ENCODE measurements at regions not wholly inside any gene's neighbourhood (a gene's known extent, or its start where the extent isn't known, plus 50 kb on each side); places are given as distances from the start of the nearest gene placed in this dataset.

DNA sequence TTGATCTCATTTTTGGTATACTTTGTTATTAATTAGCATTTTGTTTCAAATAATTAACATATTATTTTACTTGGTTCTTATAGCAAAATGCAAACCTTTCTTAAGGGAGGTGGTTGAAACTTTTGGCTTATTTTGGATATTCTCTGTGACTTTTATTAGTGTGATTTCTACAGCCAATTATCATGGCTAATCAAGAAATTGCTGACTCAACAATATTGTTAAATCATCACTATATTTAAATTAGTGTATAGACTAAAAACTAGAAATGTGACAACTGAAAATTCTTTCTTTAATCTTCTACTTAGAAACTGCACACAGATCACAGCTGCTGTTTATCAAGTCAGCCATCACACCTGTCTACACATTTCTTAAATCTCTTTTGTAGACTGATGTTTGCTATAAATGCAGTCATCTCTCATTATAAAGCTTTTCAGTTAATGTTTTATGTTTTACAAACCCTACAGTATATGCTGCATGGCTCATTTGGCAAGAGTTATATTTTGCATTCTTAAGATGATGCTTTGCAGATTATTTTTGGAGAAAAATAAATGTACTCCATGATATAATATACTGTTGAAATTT is 389.8 kb upstream of the PCDH10 start:
- no peaks in the 10 kb centered on the region for H3K27me3 ChIP-seq
- no peaks in the 10 kb centered on the region for H3K36me3 ChIP-seq
- H3K27ac ChIP-seq, result no peak overlapping the region
- H3K9me3 ChIP-seq, result no peaks in the 10 kb centered on the region
- DNase-seq (ENCODE audit: low spot score in 2 of 2), result no peak
- intact Hi-C loops (cut with DNase I; ENCODE audit: low total_unique reads), result no loop called here
- no peak overlapping the region for H3K4me3 ChIP-seq
- TF ChIP-seq POLR2A (IDR thresholded peaks at IDR 0.05), result no peak
- TF ChIP-seq, protein P1, sequence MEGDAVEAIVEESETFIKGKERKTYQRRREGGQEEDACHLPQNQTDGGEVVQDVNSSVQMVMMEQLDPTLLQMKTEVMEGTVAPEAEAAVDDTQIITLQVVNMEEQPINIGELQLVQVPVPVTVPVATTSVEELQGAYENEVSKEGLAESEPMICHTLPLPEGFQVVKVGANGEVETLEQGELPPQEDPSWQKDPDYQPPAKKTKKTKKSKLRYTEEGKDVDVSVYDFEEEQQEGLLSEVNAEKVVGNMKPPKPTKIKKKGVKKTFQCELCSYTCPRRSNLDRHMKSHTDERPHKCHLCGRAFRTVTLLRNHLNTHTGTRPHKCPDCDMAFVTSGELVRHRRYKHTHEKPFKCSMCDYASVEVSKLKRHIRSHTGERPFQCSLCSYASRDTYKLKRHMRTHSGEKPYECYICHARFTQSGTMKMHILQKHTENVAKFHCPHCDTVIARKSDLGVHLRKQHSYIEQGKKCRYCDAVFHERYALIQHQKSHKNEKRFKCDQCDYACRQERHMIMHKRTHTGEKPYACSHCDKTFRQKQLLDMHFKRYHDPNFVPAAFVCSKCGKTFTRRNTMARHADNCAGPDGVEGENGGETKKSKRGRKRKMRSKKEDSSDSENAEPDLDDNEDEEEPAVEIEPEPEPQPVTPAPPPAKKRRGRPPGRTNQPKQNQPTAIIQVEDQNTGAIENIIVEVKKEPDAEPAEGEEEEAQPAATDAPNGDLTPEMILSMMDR (IDR thresholded peaks at IDR 0.05), result no peak
- H3K4me1 ChIP-seq, result no peaks in the 10 kb centered on the region

DNA sequence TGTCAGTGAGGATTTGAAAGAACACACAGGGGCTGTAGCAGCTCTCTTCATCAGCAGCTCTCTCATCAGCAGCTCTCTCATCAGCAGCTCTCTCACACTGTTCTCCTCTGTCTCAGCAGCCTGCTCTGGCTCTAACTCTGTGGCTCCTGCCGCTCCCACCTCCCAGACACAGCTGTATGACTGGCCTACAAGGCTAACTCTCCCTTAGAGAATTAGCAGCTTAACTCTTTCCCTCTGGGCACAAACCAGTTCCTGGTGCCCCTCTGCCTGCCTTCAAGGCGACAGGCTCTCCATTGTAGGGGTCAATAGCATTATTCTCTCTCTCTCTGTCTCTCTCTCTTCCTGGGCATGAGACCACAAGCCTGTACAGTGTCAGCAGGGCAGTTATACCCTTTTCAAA is 385.6 kb upstream of the PCDH10 start:
- DNase-seq (ENCODE audit: low spot score in 2 of 2), result no peak

DNA sequence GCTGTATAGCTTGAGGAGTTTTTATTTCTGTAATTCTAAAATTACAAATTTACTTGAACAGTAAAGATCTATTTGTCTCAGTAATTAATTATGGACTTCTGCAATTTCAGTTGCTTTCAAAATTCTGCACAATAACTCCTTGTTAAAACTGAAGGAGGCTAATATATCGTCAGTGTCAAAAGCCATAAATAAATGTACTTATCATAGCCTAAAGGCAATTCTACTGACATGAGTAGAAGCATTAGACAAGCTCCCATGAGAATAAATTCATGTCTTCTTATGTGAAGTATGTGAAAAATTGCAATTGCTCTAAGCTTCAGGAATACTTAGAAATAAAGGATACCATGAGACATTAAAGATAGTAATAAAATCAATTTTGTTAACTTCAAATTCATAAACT is 381.2 kb upstream of the PCDH10 start:
- intact Hi-C loops (cut with DNase I; ENCODE audit: low total_unique reads), result no loop called here

More for the DNA sequence above, 385.6 kb upstream of the PCDH10 start:
- Histone ChIP-seq H3K27ac (no peak overlapping the region), H3K9me3 (no peaks in the 10 kb centered on the region), H3K36me3 (no peaks in the 10 kb centered on the region), H3K4me1 (no peaks in the 10 kb centered on the region), H3K4me3 (no peak overlapping the region), H3K27me3 (no peaks in the 10 kb centered on the region)
- TF ChIP-seq, protein P1 (IDR thresholded peaks at IDR 0.05), result no peak
- TF ChIP-seq POLR2AphosphoS5 (IDR thresholded peaks at IDR 0.05), result no peak
- no peak for TF ChIP-seq POLR2A (IDR thresholded peaks at IDR 0.05)
- intact Hi-C loops (cut with DNase I; ENCODE audit: low total_unique reads), result no loop called here

DNA sequence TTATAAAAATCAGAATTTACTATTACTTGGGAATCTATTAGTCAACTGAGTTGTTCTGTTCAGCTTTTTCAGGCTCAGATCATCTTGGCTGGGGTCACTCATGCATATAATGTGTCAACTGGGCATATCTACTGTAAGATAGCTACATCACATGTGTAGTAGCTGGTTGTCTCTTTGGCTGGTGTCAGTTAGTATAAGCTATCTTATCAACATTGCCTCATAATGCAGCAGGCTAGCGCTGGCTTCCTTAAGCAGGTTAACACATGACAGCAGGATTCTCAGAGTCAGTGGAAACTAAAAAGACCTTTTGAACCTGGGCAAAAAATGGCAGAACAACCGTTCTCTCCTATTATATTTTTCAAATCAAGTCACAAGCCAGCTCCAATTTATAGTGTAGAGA is 378.3 kb upstream of the PCDH10 start:
- Histone ChIP-seq H3K27me3 (no peaks in the 10 kb centered on the region), H3K36me3 (no peaks in the 10 kb centered on the region), H3K4me3 (no peak overlapping the region), H3K9me3 (no peaks in the 10 kb centered on the region), H3K27ac (no peak overlapping the region), H3K4me1 (no peaks in the 10 kb centered on the region)
- no peak for DNase-seq (ENCODE audit: low spot score in 2 of 2)
- TF ChIP-seq POLR2AphosphoS5 (IDR thresholded peaks at IDR 0.05) (no peak), POLR2A (IDR thresholded peaks at IDR 0.05) (no peak)
- TF ChIP-seq, protein P1 (IDR thresholded peaks at IDR 0.05), result no peak
- intact Hi-C loops (cut with DNase I; ENCODE audit: low total_unique reads), result no loop called here

More for the DNA sequence above, 381.2 kb upstream of the PCDH10 start:
- no peak overlapping the region for H3K4me3 ChIP-seq
- no peaks in the 10 kb centered on the region for H3K4me1 ChIP-seq
- no peak overlapping the region for H3K27ac ChIP-seq
- H3K36me3 ChIP-seq, result no peaks in the 10 kb centered on the region
- no peak for DNase-seq (ENCODE audit: low spot score in 2 of 2)
- no peak for TF ChIP-seq POLR2A (IDR thresholded peaks at IDR 0.05)
- TF ChIP-seq POLR2AphosphoS5 (IDR thresholded peaks at IDR 0.05), result no peak
- TF ChIP-seq, protein P1 (IDR thresholded peaks at IDR 0.05), result no peak
- H3K27me3 ChIP-seq, result no peaks in the 10 kb centered on the region
- H3K9me3 ChIP-seq, result no peaks in the 10 kb centered on the region

DNA sequence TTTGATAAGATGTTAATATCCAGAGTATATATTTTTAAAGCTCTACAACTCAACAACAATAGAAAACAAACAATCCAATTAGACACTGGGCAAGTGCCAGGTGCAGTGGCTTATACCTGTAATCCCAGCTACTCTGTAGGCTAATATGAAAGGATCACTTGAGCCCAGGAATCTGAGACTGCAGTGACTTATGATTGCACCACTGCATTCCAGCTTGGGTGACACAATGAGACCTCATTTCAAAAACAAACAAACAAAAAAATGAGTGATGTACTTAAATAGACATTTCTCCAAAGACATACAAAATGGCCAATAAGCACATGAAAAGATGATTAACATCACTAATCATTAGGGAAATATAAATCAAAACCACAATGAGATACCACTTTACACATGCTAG is 356.8 kb upstream of the PCDH10 start:
- Histone ChIP-seq H3K27ac (no peak overlapping the region), H3K4me3 (no peak overlapping the region), H3K4me1 (no peaks in the 10 kb centered on the region), H3K27me3 (no peaks in the 10 kb centered on the region), H3K36me3 (no peaks in the 10 kb centered on the region), H3K9me3 (no peaks in the 10 kb centered on the region)
- no peak for DNase-seq (ENCODE audit: low spot score in 2 of 2)
- intact Hi-C loops (cut with DNase I; ENCODE audit: low total_unique reads), result loop anchor here (5.0 kb wide), 1 partner anchor 90 kb away; no protein-coding TSS in a partner anchor
- no peak for TF ChIP-seq POLR2AphosphoS5 (IDR thresholded peaks at IDR 0.05)

DNA sequence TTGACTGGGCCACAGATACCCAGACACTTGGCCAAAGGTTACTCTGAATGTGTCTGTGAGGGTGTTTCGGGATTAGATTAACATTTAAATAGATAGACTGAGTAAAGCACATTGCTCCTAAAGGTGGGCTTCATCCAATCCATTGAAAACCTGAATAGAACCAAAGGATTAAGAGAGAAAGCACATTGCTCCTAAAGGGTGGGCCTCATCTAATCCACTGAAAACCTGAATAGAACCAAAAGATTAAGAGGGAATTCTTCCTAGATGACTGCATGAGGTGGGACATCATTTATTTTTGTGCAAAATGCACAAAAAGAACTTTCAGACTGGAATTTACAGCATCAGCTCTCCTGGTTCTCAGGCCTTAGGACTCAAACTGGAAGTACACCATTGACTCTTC is 351.2 kb upstream of the PCDH10 start:
- Histone ChIP-seq H3K36me3 (no peaks in the 10 kb centered on the region), H3K4me1 (no peaks in the 10 kb centered on the region), H3K9me3 (no peaks in the 10 kb centered on the region), H3K27ac (no peak overlapping the region), H3K4me3 (no peak overlapping the region), H3K27me3 (no peaks in the 10 kb centered on the region)
- intact Hi-C loops (cut with DNase I; ENCODE audit: low total_unique reads), result no loop called here
- no peak for DNase-seq (ENCODE audit: low spot score in 2 of 2)
- TF ChIP-seq POLR2AphosphoS5 (IDR thresholded peaks at IDR 0.05), result no peak
- TF ChIP-seq, protein P1 (IDR thresholded peaks at IDR 0.05), result no peak
- TF ChIP-seq POLR2A (IDR thresholded peaks at IDR 0.05), result no peak

Measured in breast epithelium (tissue), 4 donors.